Colonic mucosa (tissue), 4 donors: ENCODE measurements at regions not wholly inside any gene's neighbourhood (a gene's known extent, or its start where the extent isn't known, plus 50 kb on each side); places are given as distances from the start of the nearest gene placed in this dataset.

Source experiments
- DNase-seq: peaks from one replicate; pipeline ENCODE4 v3.0.0-alpha.2; 2020
- H3K27ac ChIP-seq: fragments of 200-600 bp; one replicate; pipeline ENCODE4 v1.8.0; 2021
- H3K27me3 ChIP-seq: fragments of 200-600 bp; one replicate; pipeline ENCODE4 v1.8.0; 2021
- H3K36me3 ChIP-seq: fragments of 200-600 bp; one replicate; pipeline ENCODE4 v1.8.0; 2021
- H3K4me1 ChIP-seq: fragments of 200-600 bp; one replicate; pipeline ENCODE4 v1.8.0; 2021; ENCODE audit warnings: mild to moderate bottlenecking
- H3K4me3 ChIP-seq: fragments of 200-600 bp; one replicate; pipeline ENCODE4 v1.8.0; 2021
- H3K9ac ChIP-seq, 2 donors: one replicate each; pipeline ENCODE4 v1.7.0; 2013; ENCODE audit warnings: control low read depth in 2 of 2, low read depth in 2 of 2, low read length in 2 of 2
- H3K9me3 ChIP-seq: fragments of 200-600 bp; one replicate; pipeline ENCODE4 v1.8.0; 2021
- intact Hi-C: fragments of 100-400 bp; cut with DNase I; formaldehyde crosslinking; loops from one replicate; pipeline ENCODE4 v1.14.1; 2022
- TF ChIP-seq, protein P1 (sequence below): fragments of 200-600 bp; IDR thresholded peaks from one replicate; pipeline ENCODE4 v1.8.0; 2022; ENCODE audit warnings: antibody characterized with exemption, mild to moderate bottlenecking
- donor health status: healthy.
- donor health status: DM: no; HTN: no; CAD: no.
- donor health status: DM: no; HTN: no; CAD: no.

DNA sequence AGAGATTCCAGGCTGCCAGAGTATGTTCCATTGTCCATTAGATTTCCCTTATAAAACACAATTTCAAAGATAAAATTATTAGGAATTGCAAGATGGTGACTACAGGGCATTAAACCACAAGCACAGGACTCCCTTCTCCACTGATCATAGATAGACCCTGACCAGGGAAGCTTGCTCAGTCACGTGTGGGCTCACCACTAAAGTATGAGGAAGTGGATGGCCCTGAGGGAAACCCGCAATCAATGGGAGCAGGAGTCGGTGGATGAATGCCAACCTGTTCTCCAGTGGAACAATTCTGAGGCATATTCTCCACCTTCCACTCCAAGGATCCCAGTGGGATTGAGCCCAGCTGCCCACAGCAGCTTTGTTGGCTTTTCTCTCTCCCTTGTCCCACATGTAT is 515.7 kb downstream of the BCOR start:
- TF ChIP-seq, protein P1, sequence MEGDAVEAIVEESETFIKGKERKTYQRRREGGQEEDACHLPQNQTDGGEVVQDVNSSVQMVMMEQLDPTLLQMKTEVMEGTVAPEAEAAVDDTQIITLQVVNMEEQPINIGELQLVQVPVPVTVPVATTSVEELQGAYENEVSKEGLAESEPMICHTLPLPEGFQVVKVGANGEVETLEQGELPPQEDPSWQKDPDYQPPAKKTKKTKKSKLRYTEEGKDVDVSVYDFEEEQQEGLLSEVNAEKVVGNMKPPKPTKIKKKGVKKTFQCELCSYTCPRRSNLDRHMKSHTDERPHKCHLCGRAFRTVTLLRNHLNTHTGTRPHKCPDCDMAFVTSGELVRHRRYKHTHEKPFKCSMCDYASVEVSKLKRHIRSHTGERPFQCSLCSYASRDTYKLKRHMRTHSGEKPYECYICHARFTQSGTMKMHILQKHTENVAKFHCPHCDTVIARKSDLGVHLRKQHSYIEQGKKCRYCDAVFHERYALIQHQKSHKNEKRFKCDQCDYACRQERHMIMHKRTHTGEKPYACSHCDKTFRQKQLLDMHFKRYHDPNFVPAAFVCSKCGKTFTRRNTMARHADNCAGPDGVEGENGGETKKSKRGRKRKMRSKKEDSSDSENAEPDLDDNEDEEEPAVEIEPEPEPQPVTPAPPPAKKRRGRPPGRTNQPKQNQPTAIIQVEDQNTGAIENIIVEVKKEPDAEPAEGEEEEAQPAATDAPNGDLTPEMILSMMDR: no peak
- DNase-seq: no peak
- no peaks in the 10 kb centered on the region for H3K9me3 ChIP-seq
- intact Hi-C loops: no loop called here
- H3K9ac ChIP-seq: no peak overlapping the region
- H3K4me1 ChIP-seq: no peaks in the 10 kb centered on the region
- no peak overlapping the region for H3K4me3 ChIP-seq
- no peak overlapping the region for H3K27ac ChIP-seq
- H3K36me3 ChIP-seq: no peaks in the 10 kb centered on the region
- H3K27me3 ChIP-seq: no peaks in the 10 kb centered on the region

DNA sequence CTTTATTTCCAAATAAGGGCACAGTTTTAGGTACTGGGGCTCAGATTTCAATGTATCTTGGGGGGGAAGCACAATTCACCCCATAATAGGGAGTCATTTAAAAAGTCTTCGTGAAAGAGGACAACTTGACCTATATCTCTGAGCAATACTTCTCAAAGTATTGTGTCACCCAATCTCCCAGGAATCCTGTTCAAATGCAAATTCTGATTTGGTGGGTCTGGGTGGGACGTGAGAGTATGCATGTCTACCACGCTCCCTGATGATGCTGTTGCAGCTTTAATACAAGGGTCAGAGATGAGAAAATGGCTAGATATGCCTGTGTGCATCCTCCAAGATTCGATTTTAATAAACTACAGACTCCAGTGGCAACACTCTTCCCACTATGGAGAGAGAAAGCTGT is 514.8 kb downstream of the BCOR start:
- Histone ChIP-seq H3K36me3 (no peaks in the 10 kb centered on the region), H3K4me1 (no peaks in the 10 kb centered on the region), H3K9ac (no peak overlapping the region), H3K4me3 (no peak overlapping the region), H3K9me3 (no peaks in the 10 kb centered on the region), H3K27me3 (no peaks in the 10 kb centered on the region), H3K27ac (no peak overlapping the region)
- TF ChIP-seq, protein P1: no peak
- no peak for DNase-seq
- intact Hi-C loops: no loop called here

DNA sequence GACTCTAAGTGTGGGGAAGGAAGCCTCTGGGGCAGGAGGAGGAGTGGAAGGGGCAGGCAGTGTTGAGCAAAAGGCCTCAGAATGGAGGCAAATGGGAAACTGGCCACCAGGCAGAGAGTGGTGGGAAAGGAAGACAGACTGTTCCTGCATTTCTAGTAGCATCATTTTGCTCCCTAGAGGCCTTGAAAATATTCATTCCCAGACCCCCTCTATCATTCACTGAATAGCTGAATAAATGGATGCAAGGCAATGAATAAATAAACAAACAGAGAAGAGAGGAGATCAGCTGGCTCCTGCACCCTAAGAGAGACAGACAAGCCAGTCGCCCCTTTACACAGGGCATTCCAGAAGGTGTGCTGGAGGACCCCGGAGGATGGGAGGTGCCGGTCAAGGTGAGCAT is 511.9 kb downstream of the BCOR start:
- TF ChIP-seq, protein P1: no peak
- intact Hi-C loops: no loop called here
- DNase-seq: no peak
- no peak overlapping the region for H3K27ac ChIP-seq
- H3K4me1 ChIP-seq: no peaks in the 10 kb centered on the region
- H3K4me3 ChIP-seq: no peak overlapping the region
- no peak overlapping the region for H3K9ac ChIP-seq
- H3K9me3 ChIP-seq: no peaks in the 10 kb centered on the region
- H3K36me3 ChIP-seq: no peaks in the 10 kb centered on the region
- H3K27me3 ChIP-seq: no peaks in the 10 kb centered on the region

DNA sequence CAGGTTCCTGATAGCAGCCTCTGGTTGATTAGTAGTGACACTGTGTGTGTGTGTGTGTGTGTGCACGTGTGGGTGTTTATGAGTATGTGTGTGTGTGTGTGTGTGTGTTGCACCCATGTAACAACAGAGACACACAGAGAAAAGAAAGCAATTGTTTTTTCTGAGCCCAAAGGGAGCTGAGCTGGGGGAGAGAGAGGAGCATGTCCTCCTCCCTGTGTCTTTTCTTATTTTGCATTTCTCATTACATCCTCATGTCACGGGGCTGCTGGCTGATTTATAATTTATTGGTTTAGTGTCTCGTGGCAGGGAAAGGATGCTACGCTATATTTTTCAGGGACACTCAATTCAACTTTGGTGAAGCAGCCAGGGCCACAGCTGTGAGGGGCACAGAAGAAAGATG is 511.4 kb downstream of the BCOR start:
- intact Hi-C loops: no loop called here
- Histone ChIP-seq H3K4me1 (no peaks in the 10 kb centered on the region), H3K27ac (no peak overlapping the region), H3K4me3 (no peak overlapping the region), H3K9ac (no peak overlapping the region), H3K36me3 (no peaks in the 10 kb centered on the region), H3K9me3 (no peaks in the 10 kb centered on the region), H3K27me3 (no peaks in the 10 kb centered on the region)
- no peak for DNase-seq
- TF ChIP-seq, protein P1: no peak

DNA sequence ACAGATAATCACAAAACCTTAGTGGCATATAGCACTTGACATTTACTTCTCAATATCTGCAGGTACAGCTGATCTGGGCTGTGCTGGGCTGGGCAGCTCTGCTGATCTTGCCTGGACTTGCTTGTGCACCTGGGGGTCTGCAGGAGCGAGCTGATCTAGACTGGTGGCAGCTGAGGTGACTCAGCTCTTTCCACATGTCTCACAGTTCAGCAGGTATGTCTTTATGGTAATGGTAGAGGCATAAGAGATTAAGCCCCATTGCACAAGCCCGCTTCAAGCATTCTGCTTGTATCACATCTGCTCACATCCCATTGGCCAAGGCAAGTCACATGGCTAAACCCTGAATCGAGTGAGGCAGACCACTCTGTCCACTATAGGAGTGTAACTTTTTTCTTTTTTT is 506.7 kb downstream of the BCOR start:
- intact Hi-C loops: no loop called here
- TF ChIP-seq, protein P1: no peak
- Histone ChIP-seq H3K36me3 (no peaks in the 10 kb centered on the region), H3K4me1 (no peaks in the 10 kb centered on the region), H3K9ac (no peak overlapping the region), H3K27me3 (no peaks in the 10 kb centered on the region), H3K9me3 (no peaks in the 10 kb centered on the region), H3K4me3 (no peak overlapping the region), H3K27ac (no peak overlapping the region)
- no peak for DNase-seq

DNA sequence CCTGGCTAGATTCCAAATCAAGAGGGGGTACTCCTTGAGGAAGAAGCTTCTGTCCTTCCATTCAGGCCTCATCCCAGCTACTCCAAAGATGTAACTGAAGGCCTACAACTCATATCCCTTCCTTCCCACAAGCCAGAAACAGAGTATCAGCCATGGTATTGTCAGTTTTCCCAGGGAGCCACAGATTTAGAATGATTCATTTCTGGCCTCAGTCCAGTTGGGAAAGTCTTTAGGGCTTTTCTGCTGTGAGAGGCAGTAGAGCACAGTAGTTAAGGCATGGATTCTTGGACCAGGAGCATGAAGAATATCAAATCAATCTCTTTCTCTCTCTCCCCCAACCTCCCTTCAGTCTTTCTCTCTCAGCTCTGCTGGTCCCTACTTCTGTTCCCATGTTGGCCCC is 505.0 kb downstream of the BCOR start:
- Histone ChIP-seq H3K9me3 (no peaks in the 10 kb centered on the region), H3K4me1 (no peaks in the 10 kb centered on the region), H3K4me3 (no peak overlapping the region), H3K9ac (no peak overlapping the region), H3K36me3 (no peaks in the 10 kb centered on the region), H3K27ac (no peak overlapping the region), H3K27me3 (no peaks in the 10 kb centered on the region)
- no peak for DNase-seq
- intact Hi-C loops: no loop called here
- TF ChIP-seq, protein P1: no peak
